ENCODE measurements at regions not wholly inside any gene's neighbourhood (a gene's known extent, or its start where the extent isn't known, plus 50 kb on each side); places are given as distances from the start of the nearest gene placed in this dataset.

DNA sequence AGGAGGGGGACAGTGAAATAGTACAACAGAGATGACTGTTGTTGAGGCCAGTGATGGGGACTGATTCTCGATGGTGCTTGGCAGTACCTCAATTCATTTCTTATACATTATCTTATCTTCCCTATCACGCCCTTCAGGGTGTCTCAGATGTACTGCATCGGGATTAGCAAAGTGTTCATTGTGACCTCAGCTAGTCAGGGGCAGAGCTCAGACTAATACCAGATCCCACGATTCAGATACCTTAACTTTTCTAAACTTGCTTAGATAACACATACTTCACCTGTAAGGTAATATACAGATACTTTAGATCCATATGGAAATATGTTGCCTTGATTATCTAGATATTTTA lies 720.6 kb downstream of the EFNB2 start:
- Histone ChIP-seq H3K27ac (ENCODE audit: low read length) (no peak overlapping the region), H3F3A (ENCODE audit: low read length, unreplicated experiment) (no peaks in the 10 kb centered on the region), H3K27me3 (ENCODE audit: low read length) (no peaks in the 10 kb centered on the region), H3K4me2 (ENCODE audit: low read length) (no peak overlapping the region), H3K9me3 (ENCODE audit: low read length) (no peaks in the 10 kb centered on the region), H3K4me1 (ENCODE audit: insufficient read depth, low read length) (peaks cover 10% of the 10 kb centered on the region; the same call in 1 of the 2 replicates), H3K4me3 (ENCODE audit: low read length) (no peak overlapping the region), H3K9ac (ENCODE audit: low read length) (no peak overlapping the region), H3K79me2 (ENCODE audit: low read length) (no peaks in the 10 kb centered on the region), H2AFZ (ENCODE audit: low read length) (no peak overlapping the region), H4K20me1 (ENCODE audit: low read length) (no peaks in the 10 kb centered on the region), H3K9me2 (replicated peaks; ENCODE audit: low read length) (no peaks in the 10 kb centered on the region), H3K36me3 (ENCODE audit: low read depth, low read length) (no peaks in the 10 kb centered on the region)
- ChIA-PET POLR2A (ENCODE audit: unreplicated experiment) (no interaction called here), CTCF (no interaction called here)
- ATAC-seq: peak; percentile 12; the same call in 1 of the 2 replicates
- intact Hi-C loops (cut with micrococcal nuclease): loop anchor here (1.0 to 10.0 kb wide), 4 partner anchors 28 to 717 kb away; no protein-coding TSS in a partner anchor
- TF ChIP-seq, protein P1, sequence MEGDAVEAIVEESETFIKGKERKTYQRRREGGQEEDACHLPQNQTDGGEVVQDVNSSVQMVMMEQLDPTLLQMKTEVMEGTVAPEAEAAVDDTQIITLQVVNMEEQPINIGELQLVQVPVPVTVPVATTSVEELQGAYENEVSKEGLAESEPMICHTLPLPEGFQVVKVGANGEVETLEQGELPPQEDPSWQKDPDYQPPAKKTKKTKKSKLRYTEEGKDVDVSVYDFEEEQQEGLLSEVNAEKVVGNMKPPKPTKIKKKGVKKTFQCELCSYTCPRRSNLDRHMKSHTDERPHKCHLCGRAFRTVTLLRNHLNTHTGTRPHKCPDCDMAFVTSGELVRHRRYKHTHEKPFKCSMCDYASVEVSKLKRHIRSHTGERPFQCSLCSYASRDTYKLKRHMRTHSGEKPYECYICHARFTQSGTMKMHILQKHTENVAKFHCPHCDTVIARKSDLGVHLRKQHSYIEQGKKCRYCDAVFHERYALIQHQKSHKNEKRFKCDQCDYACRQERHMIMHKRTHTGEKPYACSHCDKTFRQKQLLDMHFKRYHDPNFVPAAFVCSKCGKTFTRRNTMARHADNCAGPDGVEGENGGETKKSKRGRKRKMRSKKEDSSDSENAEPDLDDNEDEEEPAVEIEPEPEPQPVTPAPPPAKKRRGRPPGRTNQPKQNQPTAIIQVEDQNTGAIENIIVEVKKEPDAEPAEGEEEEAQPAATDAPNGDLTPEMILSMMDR (conservative IDR thresholded peaks at IDR 0.05; ENCODE audit: low read depth, low read length): no peak
- TF ChIP-seq EZH2phosphoT487 (IDR thresholded peaks at IDR 0.05; ENCODE audit: borderline replicate concordance, low read length) (no peak), EZH2 (IDR thresholded peaks at IDR 0.05; ENCODE audit: low read length, unreplicated experiment) (no peak)
- BruUV-seq (replicated peaks): no TSS peak
- DNase-seq: no peak

DNA sequence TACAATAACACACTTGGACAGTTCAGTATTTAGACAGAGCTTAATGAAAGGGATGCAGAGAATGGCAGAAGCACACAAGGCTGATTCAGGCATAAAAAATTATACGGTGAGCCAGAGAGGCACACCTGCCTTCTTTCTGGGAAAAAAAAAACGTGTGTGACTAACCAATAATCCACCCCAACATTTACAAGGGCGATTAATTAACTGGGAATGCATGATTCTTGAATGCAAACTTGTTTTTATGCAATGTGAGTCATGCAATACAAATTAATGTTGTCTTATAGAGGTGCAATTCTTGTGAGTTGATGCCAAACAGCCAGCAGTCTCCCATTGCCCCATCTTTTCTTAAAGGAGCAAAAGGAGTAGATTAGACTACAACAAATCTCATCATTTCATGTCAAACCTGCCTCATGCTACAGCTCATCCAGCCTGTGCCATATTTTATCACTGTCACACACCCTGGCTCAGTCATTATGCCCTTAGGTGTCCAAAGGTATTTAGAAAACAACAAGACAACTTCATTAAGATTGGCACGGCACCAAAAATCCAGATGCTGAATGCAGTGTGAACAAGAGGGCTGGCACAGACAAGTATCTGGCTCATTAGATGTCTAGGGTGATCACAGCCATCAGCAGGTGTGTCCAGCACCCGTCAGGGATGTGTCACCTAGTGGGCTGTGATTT lies 721.1 kb downstream of the EFNB2 start:
- DNase-seq: peak; percentile 52
- intact Hi-C loops (cut with micrococcal nuclease): loop anchor here (1.0 to 10.0 kb wide), 4 partner anchors 27 to 718 kb away; no protein-coding TSS in a partner anchor
- ChIA-PET CTCF (interaction anchor here (0.7 kb wide), 1 partner anchor 55 kb away, joined by 4 read pairs; no protein-coding TSS in a partner anchor), POLR2A (ENCODE audit: unreplicated experiment) (interaction anchor here (0.6 kb wide), 1 partner anchor 40 kb away, joined by 3 read pairs; no protein-coding TSS in a partner anchor)
- no peaks in the 10 kb centered on the region for H4K20me1 ChIP-seq (ENCODE audit: low read length)
- H3K4me2 ChIP-seq (ENCODE audit: low read length): peak overlapping the region; percentile 5; the same call in 1 of the 2 replicates
- ATAC-seq: peak; percentile 87
- no peak overlapping the region for H2AFZ ChIP-seq (ENCODE audit: low read length)
- H3K9ac ChIP-seq (ENCODE audit: low read length): no peak overlapping the region
- no peaks in the 10 kb centered on the region for H3K9me2 ChIP-seq (replicated peaks; ENCODE audit: low read length)
- H3F3A ChIP-seq (ENCODE audit: low read length, unreplicated experiment): no peaks in the 10 kb centered on the region
- BruUV-seq (replicated peaks): no TSS peak
- no peak overlapping the region for H3K4me3 ChIP-seq (ENCODE audit: low read length)
- peaks cover 10% of the 10 kb centered on the region; the same call in 1 of the 2 replicates for H3K4me1 ChIP-seq (ENCODE audit: insufficient read depth, low read length)
- no peaks in the 10 kb centered on the region for H3K36me3 ChIP-seq (ENCODE audit: low read depth, low read length)
- H3K27ac ChIP-seq (ENCODE audit: low read length): no peak overlapping the region
- TF ChIP-seq EZH2phosphoT487 (IDR thresholded peaks at IDR 0.05; ENCODE audit: borderline replicate concordance, low read length) (no peak), EZH2 (IDR thresholded peaks at IDR 0.05; ENCODE audit: low read length, unreplicated experiment) (no peak)
- TF ChIP-seq, protein P1 (conservative IDR thresholded peaks at IDR 0.05; ENCODE audit: low read depth, low read length): no peak
- no peaks in the 10 kb centered on the region for H3K9me3 ChIP-seq (ENCODE audit: low read length)
- H3K27me3 ChIP-seq (ENCODE audit: low read length): no peaks in the 10 kb centered on the region
- no peaks in the 10 kb centered on the region for H3K79me2 ChIP-seq (ENCODE audit: low read length)

DNA sequence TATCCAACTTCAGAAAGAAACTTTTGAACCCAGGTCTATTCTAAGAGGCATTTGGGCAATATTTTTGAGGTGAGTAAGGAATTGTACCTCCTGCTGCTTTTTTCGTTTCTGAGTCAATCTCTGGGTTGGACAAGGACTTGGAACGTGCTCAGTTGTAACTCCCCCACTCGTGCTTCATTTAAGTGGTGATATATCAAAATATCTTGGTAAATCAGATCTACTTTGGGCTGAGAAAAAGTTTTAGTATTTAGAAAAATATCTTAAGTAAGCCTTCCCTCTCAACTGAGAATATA lies 728.9 kb downstream of the EFNB2 start:
- TF ChIP-seq, protein P1 (conservative IDR thresholded peaks at IDR 0.05; ENCODE audit: low read depth, low read length): no peak
- no peak for TF ChIP-seq EZH2 (IDR thresholded peaks at IDR 0.05; ENCODE audit: low read length, unreplicated experiment)
- no peak for TF ChIP-seq EZH2phosphoT487 (IDR thresholded peaks at IDR 0.05; ENCODE audit: borderline replicate concordance, low read length)
- Histone ChIP-seq H4K20me1 (ENCODE audit: low read length) (no peaks in the 10 kb centered on the region), H3K27me3 (ENCODE audit: low read length) (no peaks in the 10 kb centered on the region), H3K79me2 (ENCODE audit: low read length) (no peaks in the 10 kb centered on the region), H3F3A (ENCODE audit: low read length, unreplicated experiment) (no peaks in the 10 kb centered on the region), H3K9ac (ENCODE audit: low read length) (no peak overlapping the region), H3K9me2 (replicated peaks; ENCODE audit: low read length) (no peaks in the 10 kb centered on the region), H3K9me3 (ENCODE audit: low read length) (no peaks in the 10 kb centered on the region), H3K4me3 (ENCODE audit: low read length) (no peak overlapping the region), H3K4me2 (ENCODE audit: low read length) (no peak overlapping the region), H3K4me1 (ENCODE audit: insufficient read depth, low read length) (peaks cover 5% of the 10 kb centered on the region; the same call in 1 of the 2 replicates), H3K27ac (ENCODE audit: low read length) (no peak overlapping the region), H3K36me3 (ENCODE audit: low read depth, low read length) (no peaks in the 10 kb centered on the region), H2AFZ (ENCODE audit: low read length) (no peak overlapping the region)
- no TSS peak for BruUV-seq (replicated peaks)
- intact Hi-C loops (cut with micrococcal nuclease): no loop called here
- ChIA-PET CTCF (no interaction called here), POLR2A (ENCODE audit: unreplicated experiment) (no interaction called here)
- no peak for ATAC-seq
- DNase-seq: no peak
